ENCODE measurements at regions not wholly inside any gene's neighbourhood (a gene's known extent, or its start where the extent isn't known, plus 50 kb on each side); places are given as distances from the start of the nearest gene placed in this dataset.

- TF ChIP-seq POLR2A (IDR thresholded peaks at IDR 0.05; ENCODE audit: extremely low read depth, insufficient read length): no peak
- no peak for TF ChIP-seq CTCF (IDR thresholded peaks at IDR 0.05; ENCODE audit: low read depth, low read length)
These were observed 325.6 kb upstream of the SOX14 start for GRCh38 chr3:137438561-137438960.
